HG02623 (cell line): ENCODE measurements at regions not wholly inside any gene's neighbourhood (a gene's known extent, or its start where the extent isn't known, plus 50 kb on each side); places are given as distances from the start of the nearest gene placed in this dataset.

Experiments used
- ATAC-seq: cut with Tn5 transposase; IDR thresholded peaks from one replicate; pipeline ENCODE4 v1.9.1; 2021; ENCODE audit warnings: moderate library complexity; ENCODE audit not compliant: unreplicated experiment

DNA sequence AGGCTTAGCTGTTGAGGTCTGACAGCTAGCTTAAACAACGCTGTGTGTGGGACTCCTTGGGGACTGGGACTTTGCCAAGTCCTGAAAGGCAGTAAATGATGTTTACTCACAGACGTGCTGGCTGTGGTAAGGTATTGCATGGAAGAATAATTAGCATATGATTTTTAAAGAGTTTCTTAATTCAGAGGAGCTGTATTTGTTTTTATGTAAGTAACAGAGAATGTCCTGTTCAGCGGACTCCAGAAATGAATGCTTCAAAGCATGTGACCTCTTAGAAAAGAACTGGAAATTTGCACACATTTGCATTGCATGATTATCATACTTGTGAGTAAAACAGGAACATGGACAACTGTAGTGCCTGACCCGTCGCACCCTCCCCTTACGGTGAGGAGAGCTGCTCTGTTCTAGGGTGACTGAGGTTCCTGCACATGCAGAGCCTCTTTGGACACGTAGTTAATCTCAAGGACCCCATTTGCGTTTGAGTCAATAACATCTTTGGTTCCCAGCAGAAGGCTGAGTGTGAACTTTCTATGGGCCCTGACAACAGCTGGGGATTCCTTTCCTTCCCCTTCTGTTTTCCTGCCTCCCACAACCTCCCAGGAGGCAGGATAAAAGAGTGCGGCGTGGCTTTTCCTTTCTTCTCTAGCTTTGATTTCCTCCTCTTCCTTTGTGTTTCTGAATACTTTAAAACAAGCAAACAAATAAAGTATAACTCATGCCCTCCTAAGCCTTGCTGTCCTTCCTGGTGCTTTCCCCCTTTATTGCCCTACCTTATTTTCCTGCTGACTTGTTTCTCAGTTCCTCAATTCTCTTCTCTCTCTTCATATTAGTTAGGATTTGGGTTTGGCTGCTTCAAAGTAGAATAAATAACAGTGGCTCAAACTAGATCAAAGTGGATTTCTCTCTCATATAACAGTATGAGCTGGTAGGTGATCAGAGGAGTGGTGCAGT is 157.2 kb upstream of the CD180 start:
- ATAC-seq, result no peak

DNA sequence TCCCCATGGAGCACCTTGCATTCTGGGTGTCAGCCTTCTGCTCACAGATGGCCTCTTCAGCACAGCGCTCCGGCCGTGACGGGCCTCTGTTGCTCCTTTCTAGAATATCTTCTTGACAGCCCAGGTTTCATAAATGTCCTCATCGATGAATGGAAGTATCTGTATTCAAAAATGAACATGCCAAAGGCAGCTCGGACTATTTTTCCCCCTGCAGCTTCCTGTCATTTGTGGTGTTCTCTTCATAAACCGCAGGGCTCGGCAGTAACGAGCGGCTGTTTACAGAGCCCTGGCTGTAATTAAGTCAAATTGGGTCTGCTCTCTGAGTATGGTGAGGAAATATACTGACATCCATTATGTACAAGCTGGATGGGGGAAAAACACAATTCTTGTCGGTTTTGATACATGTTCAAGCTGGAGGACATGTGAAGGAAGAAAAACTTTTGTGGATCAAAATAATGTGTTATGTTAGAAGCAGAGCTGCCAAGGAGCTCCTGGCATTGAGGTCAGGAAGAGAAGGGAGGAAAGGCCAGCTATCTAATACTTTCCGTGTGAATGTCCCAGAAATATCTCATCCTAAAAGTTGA is 154.1 kb upstream of the CD180 start:
- ATAC-seq, result no peak

DNA sequence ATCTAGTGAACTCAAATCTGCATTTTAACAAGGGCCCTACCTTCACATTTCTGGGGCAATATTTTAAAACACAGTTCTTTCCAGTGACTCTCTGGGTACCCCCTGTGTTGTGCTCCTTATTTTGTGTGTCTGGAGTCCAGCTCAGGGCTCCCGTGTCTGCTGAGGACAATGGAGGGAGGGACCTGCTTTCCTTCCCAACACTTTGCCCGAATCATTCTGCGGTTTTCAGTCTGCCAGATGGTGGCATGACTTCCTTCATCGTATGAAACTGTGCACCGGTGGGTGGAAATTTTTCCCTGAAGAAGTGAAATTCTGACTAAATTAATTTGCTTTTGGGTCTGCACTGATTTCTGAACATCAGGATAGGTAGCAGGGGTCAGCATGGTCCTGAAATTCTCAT is 153.6 kb upstream of the CD180 start:
- ATAC-seq, result no peak

DNA sequence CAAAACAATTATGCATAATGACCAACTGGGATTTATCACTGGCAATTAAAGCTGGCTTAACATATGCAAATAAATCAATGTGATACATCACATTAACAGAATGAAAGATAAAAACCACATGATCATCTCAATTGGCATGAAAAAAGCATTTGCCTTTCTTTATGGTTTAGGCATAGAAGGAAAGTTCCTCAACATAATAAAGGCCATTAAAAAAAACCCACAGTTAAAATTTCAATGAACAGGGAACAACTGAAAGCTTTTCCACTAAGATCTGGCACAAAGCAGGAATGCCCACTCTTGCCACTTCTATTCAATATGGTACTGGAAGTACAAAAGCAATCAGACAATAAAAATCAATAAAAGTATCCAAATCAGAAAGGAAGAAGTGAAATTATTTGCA is 151.2 kb upstream of the CD180 start:
- no peak for ATAC-seq

DNA sequence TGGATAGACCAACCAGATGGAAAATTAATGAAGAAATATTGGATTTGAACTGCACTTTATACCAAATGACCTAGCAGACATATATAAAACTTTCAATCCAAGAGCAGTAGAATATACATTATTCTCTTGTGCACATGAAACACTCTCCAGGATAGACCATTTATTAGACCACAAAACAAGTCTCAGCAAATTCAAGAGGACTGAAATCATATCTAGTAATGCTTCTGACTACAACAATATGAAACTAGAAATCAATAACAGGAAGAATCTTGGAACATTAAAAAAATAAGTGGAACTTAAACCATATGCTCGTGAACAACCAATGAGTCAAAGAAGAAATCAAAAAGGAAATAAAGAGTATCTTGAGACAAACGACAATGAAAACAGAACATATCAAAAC is 150.0 kb upstream of the CD180 start:
- ATAC-seq, result no peak

DNA sequence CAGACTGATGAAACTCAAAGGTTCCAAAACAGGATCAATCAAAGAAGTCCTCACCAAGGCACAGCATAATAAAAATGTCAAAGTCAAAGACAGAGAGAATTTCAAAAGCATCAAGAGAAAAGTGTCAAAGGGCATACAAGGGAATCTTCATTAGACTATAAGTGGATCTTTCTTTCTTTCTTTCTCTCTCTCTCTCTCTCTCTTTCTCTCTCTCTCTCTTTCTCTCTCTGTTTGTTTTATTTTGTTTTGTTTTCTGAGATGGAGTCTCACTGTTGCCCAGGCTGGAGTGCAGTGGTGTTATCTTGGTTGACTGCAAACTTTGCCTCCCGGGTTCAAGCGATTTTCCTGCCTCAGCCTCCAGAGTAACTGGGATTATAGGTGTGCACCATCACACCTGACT is 148.3 kb upstream of the CD180 start:
- ATAC-seq, result no peak

DNA sequence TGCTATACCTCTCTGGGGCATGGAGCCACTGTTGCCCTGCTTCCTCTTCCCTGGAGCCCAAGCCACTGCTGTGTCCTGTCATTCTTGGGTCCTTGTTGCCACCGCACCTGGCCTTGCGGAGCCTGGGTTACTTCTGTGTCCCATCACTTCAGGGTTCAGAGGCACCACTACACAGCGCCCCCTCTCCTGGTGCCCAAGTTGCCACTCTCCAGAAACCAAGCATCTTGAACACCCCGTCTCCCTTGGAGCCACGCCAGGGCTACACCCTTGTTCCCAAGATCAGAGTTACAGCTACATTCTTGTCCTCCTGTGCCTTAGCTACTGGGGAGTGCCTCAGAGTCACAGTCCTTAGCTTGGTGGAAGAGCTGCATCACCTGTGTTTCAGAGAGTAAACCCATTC is 147.2 kb upstream of the CD180 start:
- ATAC-seq, result no peak

DNA sequence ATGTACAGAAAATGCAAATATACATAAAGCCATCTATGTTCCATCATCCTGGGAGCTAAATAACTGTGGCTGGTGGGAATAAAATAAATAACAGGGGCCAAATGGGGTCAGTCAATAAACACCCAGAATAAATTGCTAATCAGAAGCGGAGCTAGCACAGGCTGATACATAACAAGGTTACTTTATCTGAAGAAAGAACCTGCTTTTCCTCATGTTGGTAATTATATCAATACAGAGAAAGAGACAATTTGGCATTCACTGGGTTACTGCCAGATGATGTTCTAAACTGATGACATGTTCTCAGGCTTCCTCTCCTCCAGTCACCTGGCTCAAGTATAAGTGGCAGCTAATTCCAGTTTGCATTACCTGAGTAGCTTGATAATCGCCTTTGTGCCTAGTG is 144.9 kb upstream of the CD180 start:
- no peak for ATAC-seq

DNA sequence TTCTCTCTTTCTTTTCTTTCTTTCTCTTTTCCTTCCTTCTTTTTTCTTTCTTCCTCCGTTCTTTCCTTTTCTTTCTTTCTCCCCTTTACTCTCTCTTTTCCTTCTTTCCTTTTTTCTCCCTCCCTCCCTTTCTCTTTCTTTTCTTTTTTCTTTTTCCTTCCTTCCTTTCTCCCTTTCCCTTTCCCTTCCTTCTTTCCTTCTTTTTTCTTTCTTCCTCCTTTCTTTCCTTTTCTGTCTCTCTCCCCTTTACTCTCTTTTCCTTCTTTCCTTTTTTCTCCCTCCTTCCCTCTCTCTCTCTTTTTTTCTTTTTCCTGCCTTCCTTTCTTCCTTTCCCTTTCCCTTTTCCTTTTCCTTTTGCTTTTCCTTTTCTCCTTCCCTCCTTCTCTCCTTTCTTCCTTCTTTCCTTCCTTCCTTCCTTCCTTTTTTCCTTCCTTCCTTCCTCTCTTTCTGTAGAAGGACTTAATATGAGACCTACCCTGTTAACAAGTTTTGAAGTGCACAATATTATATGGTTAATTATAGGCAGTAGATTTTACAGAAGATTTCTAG is 142.7 kb upstream of the CD180 start:
- ATAC-seq, result no peak

DNA sequence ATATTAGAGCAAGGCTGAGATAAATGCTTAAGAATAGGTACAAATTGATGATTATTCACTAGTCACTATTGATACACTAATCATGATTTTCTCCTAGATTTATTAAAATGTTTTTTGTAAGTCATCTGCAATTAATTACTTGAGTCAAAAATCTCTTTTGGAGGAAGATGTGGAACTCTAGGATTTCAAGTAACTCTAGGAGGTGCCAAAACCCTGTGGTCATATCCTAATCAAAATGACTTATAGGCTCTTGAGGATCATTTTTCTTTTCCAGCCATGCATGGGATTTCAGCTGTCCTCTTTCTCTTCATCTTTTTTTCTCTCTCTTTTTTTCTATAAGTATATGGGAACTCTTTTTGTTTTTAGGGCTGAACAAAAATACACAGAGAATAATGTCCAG is 141.8 kb upstream of the CD180 start:
- ATAC-seq, result no peak

DNA sequence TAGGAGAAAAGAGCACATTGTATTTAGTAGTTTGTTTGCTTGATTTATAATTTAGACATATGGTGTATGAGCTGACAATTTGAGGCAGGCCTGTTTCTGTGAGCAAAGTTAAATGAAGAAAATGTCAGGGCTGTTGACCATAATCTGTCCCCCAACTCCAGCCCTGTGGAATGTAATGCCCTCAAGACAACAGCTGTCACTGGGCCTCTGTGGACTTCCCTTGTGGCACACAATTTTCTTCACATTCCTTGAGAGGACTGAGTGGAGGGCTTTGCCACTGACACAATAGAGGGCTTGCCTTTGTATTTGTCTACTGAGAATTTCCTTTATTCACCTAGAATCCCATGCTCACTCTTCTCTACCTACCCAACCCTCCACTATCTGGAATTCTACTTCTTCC is 141.2 kb upstream of the CD180 start:
- ATAC-seq, result no peak

DNA sequence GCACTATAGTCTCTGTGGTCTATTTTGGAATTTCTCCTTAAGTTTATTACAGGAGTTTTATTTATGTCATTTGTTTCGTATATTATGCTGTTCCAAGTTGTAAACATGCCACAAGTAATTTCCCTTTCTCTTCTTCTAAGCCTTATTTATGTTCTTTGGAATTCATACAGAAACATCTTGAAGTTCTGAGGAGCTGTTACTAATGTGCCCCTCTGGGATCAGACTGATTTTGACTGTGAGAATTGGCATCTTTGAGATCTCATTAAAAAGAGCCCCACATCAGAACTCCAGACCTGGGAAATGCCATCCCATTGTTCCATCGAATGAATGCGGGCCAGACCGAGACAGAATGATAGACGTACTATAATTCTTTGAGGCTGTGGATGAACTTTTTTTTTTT is 138.8 kb upstream of the CD180 start:
- ATAC-seq, result no peak

DNA sequence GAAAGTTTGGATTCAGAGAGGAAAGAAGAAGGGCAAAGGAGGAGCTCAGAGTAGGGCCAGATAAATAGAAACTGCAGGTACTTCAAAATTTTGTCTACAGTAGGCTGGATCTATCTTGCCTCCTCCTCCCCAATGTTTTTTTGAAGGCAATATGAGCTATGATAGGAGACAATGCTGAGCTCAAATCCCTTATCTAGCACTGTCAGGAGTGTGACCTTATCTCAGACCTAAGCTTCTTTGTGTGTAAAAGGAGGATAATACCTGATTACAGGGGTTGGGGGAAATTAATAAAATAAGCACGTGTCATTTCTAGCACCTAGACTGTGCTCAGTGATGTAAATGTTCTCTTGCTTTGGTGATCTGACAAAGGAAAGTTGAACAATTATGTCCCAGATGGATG is 137.8 kb upstream of the CD180 start:
- ATAC-seq, result no peak

DNA sequence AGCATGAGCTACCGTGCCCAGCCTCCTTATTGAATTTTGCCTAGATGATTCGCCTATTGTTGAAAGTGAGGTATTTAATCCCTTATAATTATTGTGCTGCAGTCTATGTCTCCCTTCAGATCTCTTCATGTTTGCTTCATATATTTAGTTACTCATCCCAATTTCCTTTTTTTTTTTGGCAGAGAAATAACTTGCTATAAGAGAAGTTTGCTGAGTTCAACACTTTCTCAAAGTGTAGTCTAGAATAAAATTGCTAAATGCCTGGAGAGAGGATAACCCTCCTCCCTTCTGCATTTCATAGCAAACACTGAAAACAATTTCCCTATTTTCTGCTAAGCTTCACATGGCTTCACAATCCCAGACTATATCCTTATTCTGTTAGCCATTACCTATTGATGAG is 136.6 kb upstream of the CD180 start:
- no peak for ATAC-seq

DNA sequence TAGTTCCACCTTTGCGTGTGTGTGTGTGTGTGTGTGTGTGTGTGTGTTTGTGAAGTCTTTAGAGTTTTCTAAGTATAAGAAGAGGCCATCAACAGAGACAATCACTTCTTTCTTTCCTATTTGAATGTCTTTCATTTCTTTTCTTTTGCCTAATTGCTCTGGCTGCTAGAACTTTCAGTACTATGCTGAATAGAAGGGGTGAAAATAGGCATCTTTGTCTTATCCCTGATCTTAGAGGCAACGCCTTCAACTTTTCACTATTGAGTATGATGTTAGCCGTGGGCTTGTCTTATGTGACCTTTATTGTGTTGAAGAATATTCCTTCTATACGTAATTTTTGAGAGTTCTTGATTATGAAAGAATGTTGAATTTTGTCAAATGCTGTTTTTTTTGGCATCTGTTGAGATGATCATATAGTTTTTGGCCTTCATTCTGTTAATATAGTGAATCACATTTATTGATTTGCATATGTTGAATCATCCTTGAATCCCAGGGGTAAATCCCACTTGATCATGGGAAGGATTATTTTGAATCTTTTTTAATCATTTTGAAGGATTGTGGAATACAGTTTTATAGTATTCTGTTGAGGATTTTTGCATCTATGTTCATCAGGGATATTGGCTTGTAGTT is 134.8 kb upstream of the CD180 start:
- no peak for ATAC-seq

DNA sequence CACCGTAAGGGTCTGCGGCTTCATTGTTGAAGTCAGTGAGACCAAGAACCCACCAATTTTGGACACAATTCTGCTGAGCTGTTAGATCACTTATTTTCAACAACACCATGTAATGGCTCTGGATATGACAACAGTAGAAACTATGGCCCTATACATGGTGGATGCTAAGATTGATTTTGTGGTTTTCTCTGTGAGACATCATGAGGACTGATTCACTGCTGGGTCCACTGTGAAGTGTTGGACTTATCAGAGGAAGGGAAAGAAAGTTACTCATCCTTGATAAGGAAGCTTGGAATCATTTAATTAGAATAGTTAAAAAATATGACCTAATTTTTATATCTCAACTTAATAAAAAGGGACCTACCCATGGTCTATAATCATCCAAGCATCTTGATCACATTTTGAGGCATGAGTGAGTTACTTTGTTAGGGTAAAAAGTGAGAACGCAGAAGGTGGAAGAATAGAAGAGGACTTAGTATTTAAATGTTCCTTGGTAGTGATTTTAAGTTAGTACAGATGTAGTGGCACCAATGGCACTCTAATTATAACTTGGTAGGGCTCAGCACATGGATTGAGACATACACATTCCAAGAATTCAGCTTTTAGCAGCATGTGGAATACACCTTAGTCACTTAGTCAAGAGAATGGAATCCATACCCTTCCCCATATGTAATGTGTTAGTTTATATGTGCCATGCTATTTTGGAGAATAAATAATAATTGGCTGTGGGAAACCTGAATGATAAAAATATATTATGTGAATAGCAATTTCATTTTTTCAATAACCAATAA is 123.5 kb upstream of the CD180 start:
- no peak for ATAC-seq

DNA sequence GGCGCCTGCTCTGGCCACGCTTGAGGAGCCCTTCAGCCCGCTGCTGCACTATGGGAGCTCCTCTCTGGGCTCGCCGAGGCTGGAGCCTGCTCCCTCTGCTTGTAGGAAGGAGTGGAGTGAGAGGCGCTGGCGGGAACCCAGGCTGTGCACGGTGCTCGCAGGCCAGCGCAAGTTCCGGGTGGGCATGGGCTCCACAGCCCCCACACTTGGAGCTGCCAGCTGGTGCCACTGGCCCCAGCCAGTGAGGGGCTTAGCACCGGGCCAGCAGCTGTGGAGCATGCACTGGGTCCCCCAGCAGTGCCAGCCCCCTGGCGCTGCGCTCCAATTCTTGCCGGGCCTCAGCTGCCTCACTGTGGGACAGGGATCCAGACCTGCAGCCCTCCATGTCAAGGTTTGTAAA is 122.1 kb upstream of the CD180 start:
- ATAC-seq, result no peak

DNA sequence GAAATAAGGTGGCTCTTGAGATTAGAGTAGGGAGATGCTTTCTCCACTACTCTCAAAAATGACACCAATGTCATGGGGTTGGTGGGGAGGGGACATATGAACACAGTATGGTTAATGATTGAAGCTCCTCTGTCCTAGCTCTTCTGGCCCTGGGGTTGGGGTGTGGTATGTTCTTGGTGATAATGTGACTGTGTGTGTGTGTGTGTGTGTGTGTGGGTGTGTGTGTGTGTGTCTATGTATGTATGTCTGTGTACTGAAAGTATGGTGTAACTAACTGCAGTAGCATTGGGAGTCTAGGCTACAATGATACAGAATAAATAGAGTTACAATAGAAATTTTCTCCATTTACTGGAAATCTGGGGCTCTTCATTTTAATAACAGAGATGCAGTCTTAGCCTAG is 121.0 kb upstream of the CD180 start:
- no peak for ATAC-seq

DNA sequence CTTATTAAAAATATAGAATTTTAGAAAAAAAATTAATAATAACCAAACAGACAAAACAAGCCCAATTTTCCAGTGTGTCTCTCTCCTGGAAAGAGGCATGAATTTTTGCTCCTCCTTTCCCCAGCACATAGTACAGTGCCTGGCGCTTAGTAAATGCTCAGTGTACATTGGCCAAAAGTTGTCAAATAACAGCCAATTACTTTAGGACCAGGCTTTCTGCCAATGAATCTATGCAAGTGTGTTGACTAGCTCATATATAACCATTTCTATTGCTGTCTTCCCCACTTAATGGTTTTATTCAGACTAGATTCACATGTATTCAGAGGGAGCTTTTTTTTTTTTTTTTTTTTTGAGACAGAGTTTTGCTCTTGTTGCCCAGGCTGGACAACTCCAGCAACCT is 120.1 kb upstream of the CD180 start:
- no peak for ATAC-seq

DNA sequence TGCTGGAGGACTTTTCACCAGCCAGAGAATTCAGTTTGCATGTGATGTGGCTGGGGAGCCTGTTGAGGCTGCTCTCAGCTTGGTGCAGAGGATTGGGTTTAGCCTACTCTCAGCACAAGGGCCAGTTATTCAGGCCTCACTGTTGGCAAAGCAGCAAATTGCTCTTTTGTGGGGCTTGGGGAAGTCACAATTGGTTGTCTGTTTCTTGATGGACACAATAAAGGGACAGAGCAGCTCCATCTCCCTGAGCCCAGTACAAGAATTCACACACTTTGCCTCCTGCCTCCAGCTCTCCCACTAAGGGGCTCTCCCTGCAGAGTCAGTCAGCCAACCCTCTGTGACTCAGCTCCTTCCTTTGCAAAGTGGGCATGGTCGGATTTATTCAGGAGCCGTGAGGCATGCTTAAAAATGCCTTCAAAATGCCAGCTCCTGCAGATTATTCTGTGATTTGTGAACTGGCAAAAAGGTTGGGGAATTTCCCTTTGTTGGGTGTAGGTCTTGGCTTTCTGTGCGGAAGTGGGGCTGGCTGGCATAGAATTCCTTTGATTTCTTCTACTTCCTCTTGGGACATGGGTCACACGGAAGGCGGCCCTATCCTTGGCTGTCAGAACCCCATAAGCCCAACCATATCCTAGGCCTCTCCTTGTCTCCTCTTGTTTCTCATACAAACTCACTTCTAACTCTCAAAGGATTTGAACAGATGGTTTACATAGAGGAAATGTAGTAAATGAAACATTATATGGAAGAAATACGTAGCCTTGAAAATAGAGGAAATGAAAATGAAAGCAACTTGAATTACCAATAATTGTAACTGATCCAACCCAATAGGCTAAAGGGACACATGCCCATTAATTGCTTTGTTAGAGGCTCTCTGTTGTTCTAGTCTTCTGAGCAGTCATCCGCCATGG is 118.7 kb upstream of the CD180 start:
- ATAC-seq, result no peak
